C4-2B (cell line): ENCODE measurements at regions not wholly inside any gene's neighbourhood (a gene's known extent, or its start where the extent isn't known, plus 50 kb on each side); places are given as distances from the start of the nearest gene placed in this dataset.

Experiments
- H3K27ac ChIP-seq: fragments of 450-650 bp; 2 replicates; pipeline ENCODE4 v1.5.1; 2017
- CTCF ChIP-seq: fragments of 450-650 bp; conservative IDR thresholded peaks from 2 replicates; pipeline ENCODE4 v1.5.1; 2017; ENCODE audit warnings: mild to moderate bottlenecking
- ZFX ChIP-seq: fragments of 450-650 bp; IDR thresholded peaks from 2 replicates; pipeline ENCODE4 v1.6.1; 2017

- no peak for TF ChIP-seq CTCF
- no peak for TF ChIP-seq ZFX
Measured at GRCh38 chr17:36728030-36728991, 126.9 kb downstream of the MRM1 start.

GRCh38 chr17:36730095-36730808 is 128.9 kb downstream of the MRM1 start:
- H3K27ac ChIP-seq = peak overlapping the region; percentile 25; the same call in 1 of the 2 replicates
- TF ChIP-seq CTCF = no peak
- no peak for TF ChIP-seq ZFX

More at GRCh38 chr17:36728030-36728991, 126.9 kb downstream of the MRM1 start:
- H3K27ac ChIP-seq = no peak overlapping the region

GRCh38 chr17:36730857-36731490 is 129.6 kb downstream of the MRM1 start:
- no peak for TF ChIP-seq ZFX
- no peak for TF ChIP-seq CTCF
- H3K27ac ChIP-seq = peak overlapping the region; percentile 25; the same call in 1 of the 2 replicates

- H3K27ac ChIP-seq = peak overlapping the region; percentile 25; the same call in 1 of the 2 replicates
- TF ChIP-seq CTCF (no peak), ZFX (no peak)
Measured at GRCh38 chr17:36731811-36732210, 130.4 kb downstream of the MRM1 start.

GRCh38 chr17:36732351-36732750 is 131.0 kb downstream of the MRM1 start:
- H3K27ac ChIP-seq = no peak overlapping the region; the same call in 1 of the 2 replicates
- TF ChIP-seq ZFX = no peak
- no peak for TF ChIP-seq CTCF

GRCh38 chr17:36736201-36737156 is 135.1 kb downstream of the MRM1 start:
- TF ChIP-seq CTCF (no peak), ZFX (no peak)
- no peak overlapping the region for H3K27ac ChIP-seq
